ENCODE measurements at regions not wholly inside any gene's neighbourhood (a gene's known extent, or its start where the extent isn't known, plus 50 kb on each side); places are given as distances from the start of the nearest gene placed in this dataset.

GRCh38 chr17:69672924-69673323 is 258.4 kb downstream of the MAP2K6 start:
- TF ChIP-seq POLR2A (IDR thresholded peaks at IDR 0.05), result no peak
- no peak for TF ChIP-seq POLR2AphosphoS5 (IDR thresholded peaks at IDR 0.05)
- TF ChIP-seq CTCF (IDR thresholded peaks at IDR 0.05), result no peak

Measured in breast epithelium (tissue), 3 donors.